ENCODE measurements at regions not wholly inside any gene's neighbourhood (a gene's known extent, or its start where the extent isn't known, plus 50 kb on each side); places are given as distances from the start of the nearest gene placed in this dataset.

- WGBS, 2 donors: 73 to 81% methylated on average over 5 of the region's 5 CpGs
- Histone ChIP-seq H3K4me3 (no peak overlapping the region), H3K9me3 (no peaks in the 10 kb centered on the region), H3K4me1 (no peaks in the 10 kb centered on the region), H3K27me3 (no peaks in the 10 kb centered on the region), H3K27ac (no peak overlapping the region), H3K36me3 (no peaks in the 10 kb centered on the region)
- TF ChIP-seq POLR2A (IDR thresholded peaks at IDR 0.05): no peak
- no peak for TF ChIP-seq EP300 (IDR thresholded peaks at IDR 0.05)
- no peak for TF ChIP-seq CTCF (IDR thresholded peaks at IDR 0.05)
- TF ChIP-seq POLR2AphosphoS5 (IDR thresholded peaks at IDR 0.05): no peak
- DNase-seq (no peak), ATAC-seq (ENCODE audit: low FRiP score in 2 of 2) (no peak)
Measured at GRCh38 chr2:107595285-107595684, 231.4 kb upstream of the RGPD4 start.

- TF ChIP-seq POLR2A (IDR thresholded peaks at IDR 0.05) (no peak), CTCF (IDR thresholded peaks at IDR 0.05) (no peak), EP300 (IDR thresholded peaks at IDR 0.05) (no peak), POLR2AphosphoS5 (IDR thresholded peaks at IDR 0.05) (no peak)
- ATAC-seq (ENCODE audit: low FRiP score in 2 of 2): no peak
- 42 to 50% methylated on average over 4 of the region's 4 CpGs for WGBS, 2 donors
Measured at GRCh38 chr2:107595749-107596148, 230.9 kb upstream of the RGPD4 start.

GRCh38 chr2:107597507-107597906, 229.2 kb upstream of the RGPD4 start:
- DNase-seq (no peak), ATAC-seq (ENCODE audit: low FRiP score in 2 of 2) (no peak)
- no peaks in the 10 kb centered on the region for H3K4me1 ChIP-seq
- H3K4me3 ChIP-seq: no peak overlapping the region
- no peak overlapping the region for H3K27ac ChIP-seq
- H3K36me3 ChIP-seq: no peaks in the 10 kb centered on the region
- no peaks in the 10 kb centered on the region for H3K27me3 ChIP-seq
- no peak for TF ChIP-seq CTCF (IDR thresholded peaks at IDR 0.05)
- no peak for TF ChIP-seq POLR2A (IDR thresholded peaks at IDR 0.05)
- H3K9me3 ChIP-seq: no peaks in the 10 kb centered on the region

More at GRCh38 chr2:107595749-107596148, 230.9 kb upstream of the RGPD4 start:
- H3K4me3 ChIP-seq: no peak overlapping the region
- no peak overlapping the region for H3K27ac ChIP-seq
- no peaks in the 10 kb centered on the region for H3K36me3 ChIP-seq
- no peak for DNase-seq
- no peaks in the 10 kb centered on the region for H3K9me3 ChIP-seq
- H3K4me1 ChIP-seq: no peaks in the 10 kb centered on the region
- no peaks in the 10 kb centered on the region for H3K27me3 ChIP-seq

GRCh38 chr2:107602801-107603200, 223.9 kb upstream of the RGPD4 start:
- no peaks in the 10 kb centered on the region for H3K4me1 ChIP-seq
- no peak for ATAC-seq (ENCODE audit: low FRiP score in 2 of 2)
- 84 to 85% methylated on average over 2 of the region's 2 CpGs for WGBS, 2 donors

More at GRCh38 chr2:107602801-107603200, 223.9 kb upstream of the RGPD4 start:
- no peaks in the 10 kb centered on the region for H3K9me3 ChIP-seq
- no peaks in the 10 kb centered on the region for H3K27me3 ChIP-seq
- H3K4me3 ChIP-seq: no peak overlapping the region
- no peak overlapping the region for H3K27ac ChIP-seq
- no peak for DNase-seq
- TF ChIP-seq CTCF (IDR thresholded peaks at IDR 0.05) (no peak), POLR2AphosphoS5 (IDR thresholded peaks at IDR 0.05) (no peak), POLR2A (IDR thresholded peaks at IDR 0.05) (no peak), EP300 (IDR thresholded peaks at IDR 0.05) (no peak)
- no peaks in the 10 kb centered on the region for H3K36me3 ChIP-seq

Measured in upper lobe of left lung (tissue), 6 donors.